ENCODE measurements at regions not wholly inside any gene's neighbourhood (a gene's known extent, or its start where the extent isn't known, plus 50 kb on each side); places are given as distances from the start of the nearest gene placed in this dataset.

- TF ChIP-seq TAF1 (IDR thresholded peaks at IDR 0.05; ENCODE audit: borderline replicate concordance, insufficient read depth, low read length) (no peak), REST (IDR thresholded peaks at IDR 0.05; ENCODE audit: insufficient read depth in 1 of 2, low read depth in 2 of 2, low read length in 2 of 2) (no peak)
Measured at GRCh38 chr14:61103541-61104339, 122.7 kb downstream of the SLC38A6 start.

All from PFSK-1 (cell line).